Adrenal gland (tissue), 9 donors: ENCODE measurements at regions not wholly inside any gene's neighbourhood (a gene's known extent, or its start where the extent isn't known, plus 50 kb on each side); places are given as distances from the start of the nearest gene placed in this dataset.
A peak's percentile ranks its signal among the peaks of the same experiment; 100 is the strongest.

Source experiments
- DNase-seq, 7 donors: peaks; one replicate each; pipeline ENCODE4 v3.0.0-alpha.2; 2019 to 2020
- H3K27ac ChIP-seq, 5 donors: fragments of 200-600 bp; sonication (generic) in 4 of 5; 1 replicate in 3 of 5; 2 replicates in 2 of 5; pipeline versions ENCODE4 v1.5.1 to v1.8.0; 2016 to 2020; ENCODE audit warnings: mild to moderate bottlenecking in 1 of 5
- H3K27me3 ChIP-seq: fragments of 200-600 bp; 2 replicates; pipeline ENCODE4 v1.8.0; 2021
- H3K36me3 ChIP-seq, 2 donors: fragments of 200-600 bp; replicated peaks in 1 of 2; 1 replicate in 1 of 2; 2 replicates in 1 of 2; pipeline versions ENCODE4 v1.5.1 to v1.8.0; 2018 to 2022
- H3K4me1 ChIP-seq, 2 donors: fragments of 200-600 bp; replicated peaks in 1 of 2; 1 replicate in 1 of 2; 2 replicates in 1 of 2; pipeline versions ENCODE4 v1.5.1 to v1.8.0; 2018 to 2021
- H3K4me3 ChIP-seq, 4 donors: fragments of 200-600 bp; sonication (generic) in 3 of 4; one replicate each; pipeline ENCODE4 v1.5.1; 2016 to 2018
- H3K9me3 ChIP-seq, 3 donors: fragments of 200-600 bp; sonication (generic) in 1 of 3; replicated peaks in 1 of 3; 1 replicate in 2 of 3; 2 replicates in 1 of 3; pipeline versions ENCODE4 v1.5.1 to v1.8.0; 2016 to 2021
- POLR2A ChIP-seq, 2 donors: fragments of 450-650 bp; IDR thresholded peaks; one replicate each; pipeline ENCODE4 v1.6.1; 2017; ENCODE audit warnings: antibody characterized with exemption in 2 of 2, mild to moderate bottlenecking in 2 of 2, moderate library complexity in 1 of 2
- WGBS, 4 donors: extraction: QIAGEN DNeasy Blood & Tissue Kit in 2 of 4; methylation state at CpG; one replicate each; pipeline versions ENCODE4 v1.1.5 to v1.1.7; 2013 to 2017; 5-methylcytosine and 5-hydroxymethylcytosine counted together
- intact Hi-C, 2 donors: fragments of 100-400 bp; cut with DNase I; formaldehyde crosslinking; loops; one replicate each; pipeline versions ENCODE4 v1.14.1 to v1.15.0; 2022 to 2023
- TF ChIP-seq, protein P1 (sequence below), 6 experiments: fragments of 450-650 bp in 4 of 6; fragments of 200-600 bp in 2 of 6; sonication (generic) in 1 of 6; IDR thresholded peaks; 1 replicate in 5 of 6; 2 replicates in 1 of 6; pipeline versions ENCODE4 v1.5.1 to v1.8.0; 2016 to 2021; ENCODE audit warnings: antibody characterized with exemption in 6 of 6, mild to moderate bottlenecking in 2 of 6, moderate library complexity in 1 of 6
- donor health status: healthy with polysubstance abuse.
- donor health status: Bipolar disorder and iron deficiency.
- donor health status: DM: yes; HTN: yes; CAD: no.
- donor health status: DM: no; HTN: no; CAD: no.
- donor health status: DM: no; HTN: no; CAD: no.

DNA sequence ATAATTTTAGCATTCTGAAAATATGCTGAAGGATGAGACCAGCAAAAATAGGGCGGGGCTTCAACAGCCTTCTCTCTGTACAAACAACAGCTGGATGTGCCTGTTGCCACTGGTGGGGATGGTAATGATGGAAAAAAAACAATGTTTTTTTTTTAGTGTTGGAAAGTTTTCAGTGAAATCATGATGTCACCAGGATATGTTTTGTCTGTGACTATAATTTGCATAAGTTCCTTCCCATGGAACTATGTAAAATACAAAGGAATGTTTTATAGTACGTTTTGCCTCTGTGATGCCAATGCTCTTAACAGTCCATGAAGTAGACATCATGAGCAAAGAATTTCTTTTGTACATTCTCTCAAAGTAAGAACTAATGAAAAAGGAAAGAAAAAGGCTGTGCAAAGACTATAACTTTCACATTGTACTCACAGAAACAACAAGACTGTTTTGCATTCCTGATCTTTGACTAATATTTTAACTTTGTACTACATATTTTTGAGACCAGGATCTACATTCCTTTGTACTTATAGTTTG, 589.7 kb downstream of the SPRY1 start:
- H3K9me3 ChIP-seq: no peaks in the 10 kb centered on the region
- TF ChIP-seq POLR2A (IDR thresholded peaks at IDR 0.05): no peak
- TF ChIP-seq, protein P1, sequence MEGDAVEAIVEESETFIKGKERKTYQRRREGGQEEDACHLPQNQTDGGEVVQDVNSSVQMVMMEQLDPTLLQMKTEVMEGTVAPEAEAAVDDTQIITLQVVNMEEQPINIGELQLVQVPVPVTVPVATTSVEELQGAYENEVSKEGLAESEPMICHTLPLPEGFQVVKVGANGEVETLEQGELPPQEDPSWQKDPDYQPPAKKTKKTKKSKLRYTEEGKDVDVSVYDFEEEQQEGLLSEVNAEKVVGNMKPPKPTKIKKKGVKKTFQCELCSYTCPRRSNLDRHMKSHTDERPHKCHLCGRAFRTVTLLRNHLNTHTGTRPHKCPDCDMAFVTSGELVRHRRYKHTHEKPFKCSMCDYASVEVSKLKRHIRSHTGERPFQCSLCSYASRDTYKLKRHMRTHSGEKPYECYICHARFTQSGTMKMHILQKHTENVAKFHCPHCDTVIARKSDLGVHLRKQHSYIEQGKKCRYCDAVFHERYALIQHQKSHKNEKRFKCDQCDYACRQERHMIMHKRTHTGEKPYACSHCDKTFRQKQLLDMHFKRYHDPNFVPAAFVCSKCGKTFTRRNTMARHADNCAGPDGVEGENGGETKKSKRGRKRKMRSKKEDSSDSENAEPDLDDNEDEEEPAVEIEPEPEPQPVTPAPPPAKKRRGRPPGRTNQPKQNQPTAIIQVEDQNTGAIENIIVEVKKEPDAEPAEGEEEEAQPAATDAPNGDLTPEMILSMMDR (IDR thresholded peaks at IDR 0.05): no peak
- H3K27me3 ChIP-seq: no peaks in the 10 kb centered on the region
- H3K36me3 ChIP-seq: no peaks in the 10 kb centered on the region
- H3K4me3 ChIP-seq: no peak overlapping the region
- peak overlapping the region in 2 of 5 donors; percentile 1 to 2 for H3K27ac ChIP-seq
- intact Hi-C loops: no loop called here
- 65 to 68% (median 65%) methylated on average over 2 of the region's 2 CpGs for WGBS, 4 donors
- no peaks in the 10 kb centered on the region for H3K4me1 ChIP-seq
- peak in 6 of 7 donors; percentile 26 to 64 (median 40) for DNase-seq

GRCh38 chr4:123987408-123987807, 590.8 kb downstream of the SPRY1 start:
- H3K9me3 ChIP-seq: no peaks in the 10 kb centered on the region
- DNase-seq: no peak
- WGBS, 4 donors: 62 to 72% (median 67%) methylated on average over 3 of the region's 3 CpGs
- H3K27ac ChIP-seq: peak overlapping the region in 1 of 5 donors; percentile 1
- no peaks in the 10 kb centered on the region for H3K36me3 ChIP-seq
- H3K4me3 ChIP-seq: no peak overlapping the region
- no peaks in the 10 kb centered on the region for H3K4me1 ChIP-seq
- TF ChIP-seq, protein P1 (IDR thresholded peaks at IDR 0.05): no peak
- intact Hi-C loops: no loop called here
- no peaks in the 10 kb centered on the region for H3K27me3 ChIP-seq

DNA sequence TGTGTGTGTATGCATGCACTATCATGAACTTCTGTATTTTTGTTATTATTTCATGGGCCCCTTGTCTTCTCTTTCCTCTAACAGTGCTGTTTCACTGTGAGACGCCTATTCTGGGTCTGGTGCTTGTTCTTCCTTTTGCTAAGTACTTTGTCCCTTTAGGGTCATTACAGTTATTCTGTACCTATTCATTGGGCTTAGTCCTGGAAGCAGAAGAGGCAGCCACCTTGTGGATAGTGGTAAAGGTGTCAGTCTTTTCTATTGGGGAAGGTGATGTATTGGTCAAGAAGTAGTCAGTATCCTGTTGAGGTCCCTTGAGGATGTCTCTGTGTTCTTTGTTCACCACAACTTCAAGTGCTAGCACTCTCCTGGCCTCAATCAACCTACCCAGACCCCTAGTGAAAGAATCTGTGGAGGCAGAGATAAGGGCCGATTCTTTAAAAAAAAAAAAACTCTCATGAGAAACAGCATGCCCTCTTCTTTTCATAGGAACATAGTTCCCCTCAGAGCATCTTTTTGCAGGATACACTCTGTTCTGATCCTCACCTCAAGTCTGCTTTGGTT, 593.8 kb downstream of the SPRY1 start:
- TF ChIP-seq POLR2A (IDR thresholded peaks at IDR 0.05): no peak
- TF ChIP-seq, protein P1 (IDR thresholded peaks at IDR 0.05): no peak
- Histone ChIP-seq H3K4me1 (no peaks in the 10 kb centered on the region), H3K9me3 (no peaks in the 10 kb centered on the region), H3K27me3 (no peaks in the 10 kb centered on the region), H3K36me3 (no peaks in the 10 kb centered on the region), H3K27ac (no peak overlapping the region), H3K4me3 (no peak overlapping the region)
- DNase-seq: no peak
- WGBS, 4 donors: 75 to 86% (median 81%) methylated on average over 2 of the region's 2 CpGs
- intact Hi-C loops: no loop called here

GRCh38 chr4:123994917-123995316, 598.3 kb downstream of the SPRY1 start:
- TF ChIP-seq, protein P1 (IDR thresholded peaks at IDR 0.05): peak in 2 of 6 experiments; percentile 9 to 12
- TF ChIP-seq POLR2A (IDR thresholded peaks at IDR 0.05): no peak
- H3K27ac ChIP-seq: no peak overlapping the region
- DNase-seq: no peak
- intact Hi-C loops: no loop called here
- H3K4me1 ChIP-seq: no peaks in the 10 kb centered on the region
- WGBS, 4 donors: 77 to 89% (median 82%) methylated on average over 2 of the region's 2 CpGs
- H3K27me3 ChIP-seq: no peaks in the 10 kb centered on the region
- H3K36me3 ChIP-seq: no peaks in the 10 kb centered on the region
- H3K9me3 ChIP-seq: no peaks in the 10 kb centered on the region
- H3K4me3 ChIP-seq: no peak overlapping the region
